Endothelial cell of umbilical vein (primary cell): ENCODE measurements at regions not wholly inside any gene's neighbourhood (a gene's known extent, or its start where the extent isn't known, plus 50 kb on each side); places are given as distances from the start of the nearest gene placed in this dataset.

Experiments
- CTCF ChIP-seq, 2 donors: IDR thresholded peaks; 1 replicate in 1 of 2; 2 replicates in 1 of 2; pipeline ENCODE4 v1.5.1; 2011; ENCODE audit warnings: low read length in 2 of 2, mild to moderate bottlenecking in 2 of 2, moderate library complexity in 2 of 2, control low read depth in 1 of 2, inconsistent platforms in 1 of 2, low read depth in 1 of 2; ENCODE audit not compliant: insufficient read depth in 1 of 2; ENCODE audit errors: extremely low read depth in 1 of 2
- JUN ChIP-seq: IDR thresholded peaks from 2 replicates; pipeline ENCODE4 v1.6.1; 2011; ENCODE audit warnings: borderline replicate concordance, low read depth; ENCODE audit not compliant: insufficient read length, insufficient read depth
- POLR2A ChIP-seq: IDR thresholded peaks from 2 replicates; pipeline ENCODE4 v1.6.1; 2012; ENCODE audit warnings: low read depth, mild to moderate bottlenecking, control low read depth, low read length

DNA sequence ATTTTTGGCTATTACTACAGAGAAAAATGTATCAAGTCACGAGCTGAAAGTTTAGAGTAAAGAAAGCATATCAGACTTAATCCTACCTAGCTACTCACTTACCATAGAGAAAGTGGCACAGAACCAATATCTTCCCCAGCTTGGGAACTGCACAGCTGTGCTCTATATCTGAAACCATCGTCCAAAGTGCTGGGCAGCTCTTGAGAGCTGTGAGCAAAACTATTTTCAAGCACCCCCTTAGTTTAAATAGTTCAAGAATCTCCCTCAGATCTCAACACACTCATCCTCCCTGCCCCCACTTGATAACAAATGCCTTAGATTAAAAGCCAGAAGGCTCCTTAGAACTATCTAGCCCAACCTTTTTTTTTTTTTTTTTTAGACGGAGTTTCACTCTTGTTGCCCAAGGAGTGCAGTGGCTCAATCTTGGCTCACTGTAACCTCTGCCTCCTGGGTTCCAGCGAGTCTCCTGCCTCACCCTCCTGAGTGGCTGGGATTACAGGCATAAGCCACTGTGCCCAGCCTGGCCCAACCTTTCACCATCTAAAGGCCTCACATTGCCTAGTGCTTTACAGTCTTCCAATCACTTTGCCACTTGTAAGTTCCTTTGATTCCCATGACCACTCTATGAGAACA is 94.2 kb upstream of the APC start:
- TF ChIP-seq POLR2A (no peak), CTCF (IDR thresholded peaks at IDR 0.05; ENCODE audit: extremely low read depth in 1 of 2, insufficient read depth in 1 of 2, low read depth in 1 of 2, low read length in 2 of 2) (no peak), JUN (no peak)
